RWPE1 (cell line): ENCODE measurements at regions not wholly inside any gene's neighbourhood (a gene's known extent, or its start where the extent isn't known, plus 50 kb on each side); places are given as distances from the start of the nearest gene placed in this dataset.
"Not testable (repeated sequence)": the region's sequence is repeated elsewhere in the genome, so short reads cannot be mapped to it uniquely, and the experiment has no call there.

Experiments used
- CTCF ChIA-PET: fragments of 350-600 bp; sonication (Branson Sonifier 250); formaldehyde crosslinking; extraction: SDS; loops from one replicate; lab custom pipeline; 2021; lab: Yijun Ruan, JAX
- POLR2A ChIA-PET: fragments of 400-600 bp; formaldehyde crosslinking; extraction: SDS; loops from one replicate; lab custom pipeline; 2020; ENCODE audit warnings: antibody characterized with exemption; ENCODE audit not compliant: low non-redundant PET; lab: Yijun Ruan, JAX
- DNase-seq: peaks from one replicate; pipeline ENCODE4 v3.0.0; 2012; ENCODE audit warnings: low spot score
- H3K27ac ChIP-seq: fragments of 450-650 bp; 2 replicates; pipeline ENCODE4 v1.5.1; 2017
- TF ChIP-seq, protein P1 (sequence below): fragments of 450-650 bp; conservative IDR thresholded peaks from 2 replicates; pipeline ENCODE4 v1.5.1; 2017; ENCODE audit warnings: low read depth, mild to moderate bottlenecking

DNA sequence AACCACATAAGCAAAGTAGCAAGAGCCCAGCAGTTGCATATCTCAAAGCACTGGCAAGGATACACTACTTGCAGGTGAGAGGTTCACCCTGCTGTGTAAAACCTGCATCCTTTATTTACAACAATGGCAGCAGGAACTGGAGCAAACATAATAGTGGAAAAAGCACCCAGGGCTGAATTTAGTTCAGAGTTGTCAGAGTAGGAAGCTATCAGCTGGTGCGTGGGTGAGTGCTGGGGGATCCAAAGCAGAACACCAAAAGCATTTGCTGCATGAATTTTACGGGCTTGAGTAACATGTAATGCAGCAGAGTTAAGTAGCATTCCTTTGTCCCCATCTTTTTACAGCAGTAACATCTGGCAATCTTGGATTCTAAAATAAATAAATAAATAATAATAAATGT is 73.5 kb upstream of the SRD5A2 start:
- POLR2A ChIA-PET = interaction anchor here (0.6 kb wide), 1 partner anchor 99 kb away, joined by 3 read pairs; no protein-coding TSS in a partner anchor
- TF ChIP-seq, protein P1, sequence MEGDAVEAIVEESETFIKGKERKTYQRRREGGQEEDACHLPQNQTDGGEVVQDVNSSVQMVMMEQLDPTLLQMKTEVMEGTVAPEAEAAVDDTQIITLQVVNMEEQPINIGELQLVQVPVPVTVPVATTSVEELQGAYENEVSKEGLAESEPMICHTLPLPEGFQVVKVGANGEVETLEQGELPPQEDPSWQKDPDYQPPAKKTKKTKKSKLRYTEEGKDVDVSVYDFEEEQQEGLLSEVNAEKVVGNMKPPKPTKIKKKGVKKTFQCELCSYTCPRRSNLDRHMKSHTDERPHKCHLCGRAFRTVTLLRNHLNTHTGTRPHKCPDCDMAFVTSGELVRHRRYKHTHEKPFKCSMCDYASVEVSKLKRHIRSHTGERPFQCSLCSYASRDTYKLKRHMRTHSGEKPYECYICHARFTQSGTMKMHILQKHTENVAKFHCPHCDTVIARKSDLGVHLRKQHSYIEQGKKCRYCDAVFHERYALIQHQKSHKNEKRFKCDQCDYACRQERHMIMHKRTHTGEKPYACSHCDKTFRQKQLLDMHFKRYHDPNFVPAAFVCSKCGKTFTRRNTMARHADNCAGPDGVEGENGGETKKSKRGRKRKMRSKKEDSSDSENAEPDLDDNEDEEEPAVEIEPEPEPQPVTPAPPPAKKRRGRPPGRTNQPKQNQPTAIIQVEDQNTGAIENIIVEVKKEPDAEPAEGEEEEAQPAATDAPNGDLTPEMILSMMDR = no peak
- no peak for DNase-seq
- no peak overlapping the region for H3K27ac ChIP-seq
- CTCF ChIA-PET = no interaction called here

DNA sequence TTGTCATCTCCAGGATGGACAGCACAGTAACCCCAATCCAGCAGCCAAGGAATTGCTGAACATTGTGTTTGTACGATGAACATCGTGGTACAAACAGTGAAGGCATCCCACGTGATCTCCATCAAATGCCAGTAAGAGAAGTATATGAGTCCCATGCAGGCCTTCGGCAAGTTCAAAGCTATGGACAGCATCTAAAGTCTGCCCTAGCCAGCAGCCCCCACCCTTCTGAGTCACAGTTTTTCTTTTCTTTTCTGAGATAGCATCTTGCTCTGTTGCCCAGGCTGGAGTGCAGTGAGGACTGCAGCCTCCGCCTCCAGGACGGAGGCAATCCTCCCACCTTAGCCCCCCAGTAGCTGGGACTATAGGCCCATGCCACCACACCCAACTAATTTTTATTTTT is 71.0 kb upstream of the SRD5A2 start:
- no peak overlapping the region for H3K27ac ChIP-seq
- POLR2A ChIA-PET = no interaction called here
- CTCF ChIA-PET = no interaction called here
- TF ChIP-seq, protein P1 = no peak
- DNase-seq = no peak

DNA sequence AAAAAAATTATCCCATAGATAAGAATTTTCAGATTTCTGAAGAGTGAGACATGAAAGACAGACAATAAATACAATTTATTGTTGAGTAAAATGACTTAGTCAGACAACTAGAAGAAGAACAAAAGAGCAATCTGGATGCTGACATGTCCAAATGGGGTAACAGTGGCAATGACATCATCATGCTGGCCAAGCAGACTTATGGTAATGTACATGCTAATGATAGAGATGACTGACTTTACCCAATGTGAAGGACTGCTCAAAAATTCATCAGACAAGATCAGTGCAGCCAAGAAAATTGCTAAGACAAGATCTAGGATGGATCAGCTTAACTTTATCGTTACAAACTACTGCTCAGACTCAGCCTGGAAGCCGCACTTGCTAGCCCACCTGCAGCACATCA is 70.5 kb upstream of the SRD5A2 start:
- no peak for DNase-seq
- POLR2A ChIA-PET = no interaction called here
- H3K27ac ChIP-seq = no peak overlapping the region
- TF ChIP-seq, protein P1 = no peak
- CTCF ChIA-PET = no interaction called here

DNA sequence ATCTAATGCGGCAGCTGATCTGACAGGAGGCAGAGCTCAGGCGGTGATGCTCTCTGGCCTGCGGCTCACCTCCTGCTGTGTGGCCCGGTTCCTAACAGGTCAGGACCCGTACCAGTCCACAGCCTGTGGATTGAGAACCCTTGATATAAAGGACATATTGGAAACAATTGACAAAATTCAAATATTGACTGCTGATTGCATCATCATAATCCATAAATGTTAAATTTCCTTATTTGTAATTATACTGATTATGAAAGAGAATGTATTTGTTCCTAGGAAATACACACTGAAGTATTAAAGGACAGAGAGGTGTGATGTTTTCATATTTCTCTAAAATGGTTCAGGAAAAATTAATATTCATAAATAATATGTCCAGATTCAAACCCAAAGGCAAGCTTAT is 63.8 kb upstream of the SRD5A2 start:
- H3K27ac ChIP-seq = no peak overlapping the region
- ChIA-PET CTCF (interaction anchor here (0.6 kb wide), 1 partner anchor 181 kb away, joined by 3 read pairs; no protein-coding TSS in a partner anchor), POLR2A (no interaction called here)
- TF ChIP-seq, protein P1 = no peak
- DNase-seq = no peak

DNA sequence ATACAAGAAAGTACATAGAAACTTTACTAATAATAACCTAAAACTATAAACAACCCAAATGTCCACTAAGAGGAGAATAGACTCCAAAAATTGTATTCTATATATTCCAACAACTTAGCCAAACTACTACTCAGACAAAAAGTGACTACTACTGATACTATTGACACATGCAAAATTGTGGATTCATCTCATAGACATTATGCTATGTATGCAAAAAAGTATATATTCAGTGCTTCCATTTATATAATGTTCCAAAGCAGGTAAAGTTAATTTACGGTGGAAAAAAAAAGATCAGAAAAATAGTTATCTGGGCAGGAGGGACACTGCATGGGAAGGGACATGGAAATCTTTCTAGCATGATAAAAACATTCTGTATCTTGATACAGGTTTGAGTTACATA is 62.0 kb upstream of the SRD5A2 start:
- no peak overlapping the region for H3K27ac ChIP-seq
- ChIA-PET CTCF (no interaction called here), POLR2A (no interaction called here)
- TF ChIP-seq, protein P1 = no peak
- DNase-seq = no peak

DNA sequence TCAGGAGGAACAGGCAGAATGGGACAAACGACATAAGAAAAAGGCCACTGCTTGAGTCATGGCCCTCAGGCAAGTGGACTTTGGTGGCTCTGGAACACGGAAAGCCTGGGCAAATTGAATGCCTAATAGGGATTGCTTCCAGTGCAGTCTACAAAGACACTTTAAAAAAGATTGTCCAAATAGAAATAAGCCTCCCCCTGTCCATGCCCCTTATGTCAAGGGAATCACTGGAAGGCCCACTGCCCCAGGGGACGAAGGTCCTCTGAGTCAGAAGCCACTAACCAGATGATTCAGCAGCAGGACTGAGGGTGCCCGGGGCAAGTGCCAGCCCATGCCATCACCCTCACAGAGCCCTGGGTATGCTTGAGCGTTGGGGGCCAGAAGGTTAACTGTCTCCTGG is 51.5 kb upstream of the SRD5A2 start:
- CTCF ChIA-PET, POLR2A ChIA-PET, H3K27ac ChIP-seq, DNase-seq: not testable (repeated sequence)
